Thyroid gland (tissue), 4 donors: ENCODE measurements at regions not wholly inside any gene's neighbourhood (a gene's known extent, or its start where the extent isn't known, plus 50 kb on each side); places are given as distances from the start of the nearest gene placed in this dataset.

Source experiments
- DNase-seq, 2 donors: peaks; one replicate each; pipeline ENCODE4 v3.0.0-alpha.2; 2019
- H3K27ac ChIP-seq, 3 donors: fragments of 200-600 bp; sonication (generic); 1 replicate in 2 of 3; 2 replicates in 1 of 3; pipeline ENCODE4 v1.5.1; 2016 to 2019; ENCODE audit warnings: mild to moderate bottlenecking in 1 of 3, moderate library complexity in 1 of 3
- H3K27me3 ChIP-seq: fragments of 200-600 bp; sonication (generic); one replicate; pipeline ENCODE4 v1.5.1; 2019
- H3K36me3 ChIP-seq, 2 donors: fragments of 200-600 bp; sonication (generic); one replicate each; pipeline ENCODE4 v1.5.1; 2016 to 2019
- H3K4me1 ChIP-seq, 2 donors: fragments of 200-600 bp; sonication (generic); one replicate each; pipeline ENCODE4 v1.5.1; 2017 to 2019
- H3K4me3 ChIP-seq, 3 donors: fragments of 200-600 bp; sonication (generic); replicated peaks in 1 of 3; 1 replicate in 2 of 3; 2 replicates in 1 of 3; pipeline ENCODE4 v1.5.1; 2016; ENCODE audit warnings: mild to moderate bottlenecking in 1 of 3
- H3K9me3 ChIP-seq: fragments of 200-600 bp; sonication (generic); one replicate; pipeline ENCODE4 v1.5.1; 2017
- POLR2A ChIP-seq, 2 donors: fragments of 450-650 bp; IDR thresholded peaks; one replicate each; pipeline ENCODE4 v1.6.1; 2017; ENCODE audit warnings: antibody characterized with exemption in 2 of 2, mild to moderate bottlenecking in 2 of 2, moderate library complexity in 1 of 2
- WGBS, 2 donors: methylation state at CpG; one replicate each; pipeline ENCODE4 v1.1.5; 2017; 5-methylcytosine and 5-hydroxymethylcytosine counted together
- intact Hi-C: fragments of 100-400 bp; cut with DNase I; formaldehyde crosslinking; loops from one replicate; pipeline ENCODE4 v1.15.1; 2023
- TF ChIP-seq, protein P1 (sequence below), 6 experiments: fragments of 200-600 bp in 3 of 6; fragments of 450-650 bp in 3 of 6; sonication (generic) in 3 of 6; IDR thresholded peaks; one replicate each; pipeline ENCODE4 v1.5.1; 2016 to 2019; ENCODE audit warnings: antibody characterized with exemption in 6 of 6, mild to moderate bottlenecking in 2 of 6, inconsistent platforms in 1 of 6, moderate library complexity in 1 of 6

DNA sequence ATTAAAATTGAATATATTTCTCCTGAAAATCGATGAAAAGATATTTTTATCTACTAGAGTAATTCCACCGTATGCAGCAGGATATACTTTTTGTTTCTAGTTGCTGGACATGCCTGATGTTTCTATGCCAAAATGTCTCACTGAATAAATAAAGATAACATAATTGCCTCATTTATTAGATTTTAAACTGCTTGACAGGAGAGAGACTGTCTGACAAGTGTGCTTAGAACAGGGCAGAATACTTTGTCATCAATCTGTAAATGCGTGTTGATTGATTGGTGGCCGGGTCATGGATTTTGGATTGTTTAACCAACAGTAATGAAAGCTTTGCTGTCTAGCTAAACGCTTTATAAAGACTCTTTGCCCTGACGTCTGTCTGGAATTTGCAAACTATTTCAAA, 339.0 kb downstream of the CHRM3 start:
- Histone ChIP-seq H3K4me1 (no peaks in the 10 kb centered on the region), H3K4me3 (no peak overlapping the region), H3K9me3 (no peaks in the 10 kb centered on the region), H3K27ac (no peak overlapping the region), H3K36me3 (no peaks in the 10 kb centered on the region), H3K27me3 (no peaks in the 10 kb centered on the region)
- 53 to 64% methylated on average over 6 of the region's 6 CpGs for WGBS, 2 donors
- no peak for DNase-seq
- intact Hi-C loops = no loop called here
- TF ChIP-seq, protein P1, sequence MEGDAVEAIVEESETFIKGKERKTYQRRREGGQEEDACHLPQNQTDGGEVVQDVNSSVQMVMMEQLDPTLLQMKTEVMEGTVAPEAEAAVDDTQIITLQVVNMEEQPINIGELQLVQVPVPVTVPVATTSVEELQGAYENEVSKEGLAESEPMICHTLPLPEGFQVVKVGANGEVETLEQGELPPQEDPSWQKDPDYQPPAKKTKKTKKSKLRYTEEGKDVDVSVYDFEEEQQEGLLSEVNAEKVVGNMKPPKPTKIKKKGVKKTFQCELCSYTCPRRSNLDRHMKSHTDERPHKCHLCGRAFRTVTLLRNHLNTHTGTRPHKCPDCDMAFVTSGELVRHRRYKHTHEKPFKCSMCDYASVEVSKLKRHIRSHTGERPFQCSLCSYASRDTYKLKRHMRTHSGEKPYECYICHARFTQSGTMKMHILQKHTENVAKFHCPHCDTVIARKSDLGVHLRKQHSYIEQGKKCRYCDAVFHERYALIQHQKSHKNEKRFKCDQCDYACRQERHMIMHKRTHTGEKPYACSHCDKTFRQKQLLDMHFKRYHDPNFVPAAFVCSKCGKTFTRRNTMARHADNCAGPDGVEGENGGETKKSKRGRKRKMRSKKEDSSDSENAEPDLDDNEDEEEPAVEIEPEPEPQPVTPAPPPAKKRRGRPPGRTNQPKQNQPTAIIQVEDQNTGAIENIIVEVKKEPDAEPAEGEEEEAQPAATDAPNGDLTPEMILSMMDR (IDR thresholded peaks at IDR 0.05) = no peak
- no peak for TF ChIP-seq POLR2A (IDR thresholded peaks at IDR 0.05)

DNA sequence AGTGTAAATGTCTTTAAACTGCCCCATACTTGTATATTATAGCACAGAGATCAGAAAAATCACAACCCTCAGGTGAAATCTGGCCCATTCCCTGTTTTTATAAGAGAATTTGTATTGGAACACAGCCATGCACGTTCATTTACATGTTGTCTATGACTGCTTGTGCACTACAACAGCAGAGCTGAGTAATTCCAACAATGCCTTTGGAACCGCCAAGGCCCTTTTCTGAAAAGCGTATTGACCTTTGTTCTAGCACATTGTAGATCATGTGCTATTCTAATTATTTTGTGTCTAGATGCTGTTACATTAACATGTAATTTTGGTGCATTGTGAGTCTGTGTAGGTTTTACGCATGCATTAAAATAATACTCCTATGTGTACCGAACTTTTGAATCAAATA, 339.6 kb downstream of the CHRM3 start:
- H3K4me3 ChIP-seq = no peak overlapping the region
- no peaks in the 10 kb centered on the region for H3K36me3 ChIP-seq
- H3K27me3 ChIP-seq = no peaks in the 10 kb centered on the region
- TF ChIP-seq POLR2A (IDR thresholded peaks at IDR 0.05) = no peak
- TF ChIP-seq, protein P1 (IDR thresholded peaks at IDR 0.05) = no peak
- H3K4me1 ChIP-seq = no peaks in the 10 kb centered on the region
- WGBS, 2 donors = 70% methylated on average over 5 of the region's 5 CpGs
- H3K9me3 ChIP-seq = no peaks in the 10 kb centered on the region
- intact Hi-C loops = no loop called here
- DNase-seq = no peak
- no peak overlapping the region for H3K27ac ChIP-seq

DNA sequence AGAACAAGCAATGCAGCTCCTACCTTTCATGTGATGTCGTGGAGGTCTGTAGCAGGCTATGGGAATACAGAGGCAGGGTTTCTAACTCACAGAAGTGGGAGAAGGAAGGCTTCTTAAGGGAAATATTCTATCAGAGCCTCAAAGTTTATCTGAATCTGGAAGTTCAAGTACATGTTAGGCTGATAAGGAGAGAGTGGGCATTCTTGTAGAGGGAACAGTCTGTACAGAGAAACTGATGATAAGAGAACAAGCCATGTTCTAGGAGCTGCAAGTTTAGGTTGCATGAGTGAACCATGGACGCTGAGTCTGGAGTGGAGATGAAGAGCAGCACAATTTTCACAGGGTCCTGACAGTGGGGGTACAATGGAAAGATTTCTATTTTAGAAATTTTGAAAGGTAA, 344.0 kb downstream of the CHRM3 start:
- Histone ChIP-seq H3K4me3 (no peak overlapping the region), H3K27ac (no peak overlapping the region), H3K36me3 (no peaks in the 10 kb centered on the region), H3K4me1 (no peaks in the 10 kb centered on the region), H3K27me3 (no peaks in the 10 kb centered on the region), H3K9me3 (no peaks in the 10 kb centered on the region)
- intact Hi-C loops = no loop called here
- 89% methylated on average over 2 of the region's 2 CpGs for WGBS, 2 donors
- TF ChIP-seq POLR2A (IDR thresholded peaks at IDR 0.05) = no peak
- TF ChIP-seq, protein P1 (IDR thresholded peaks at IDR 0.05) = no peak
- no peak for DNase-seq

DNA sequence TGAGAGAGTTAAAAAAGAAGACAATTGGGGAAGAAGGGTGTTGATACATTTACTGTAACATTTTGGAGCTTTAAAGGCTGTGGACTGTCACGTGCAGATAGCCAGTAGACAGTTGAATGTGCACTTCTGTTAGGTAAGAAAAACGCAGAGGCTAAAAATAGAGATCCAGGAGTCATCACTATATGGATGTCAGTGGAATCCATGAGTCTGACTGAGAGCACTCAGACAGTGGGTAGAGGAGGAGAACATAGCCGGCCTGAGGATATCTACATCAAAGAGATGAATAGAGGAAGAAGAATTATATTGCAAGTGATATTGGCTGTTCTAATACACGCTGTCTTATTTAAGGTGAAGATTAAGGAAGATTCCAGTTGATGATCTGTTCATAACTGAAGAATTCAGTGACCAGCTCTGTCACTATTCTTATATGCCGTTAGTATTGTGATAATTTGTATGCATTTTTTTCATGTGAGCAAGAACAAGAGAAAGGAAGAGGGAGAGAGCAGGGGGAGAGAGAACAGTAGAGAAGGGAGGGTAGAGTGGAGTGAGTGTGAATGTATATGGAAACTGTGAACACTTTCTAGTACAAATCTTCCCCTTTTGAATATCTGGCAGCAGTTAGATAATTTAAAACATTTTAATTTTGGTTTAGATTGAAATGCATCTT, 344.8 kb downstream of the CHRM3 start:
- H3K4me1 ChIP-seq = no peaks in the 10 kb centered on the region
- TF ChIP-seq POLR2A (IDR thresholded peaks at IDR 0.05) = no peak
- TF ChIP-seq, protein P1 (IDR thresholded peaks at IDR 0.05) = no peak
- no peak overlapping the region for H3K4me3 ChIP-seq
- WGBS, 2 donors = 80 to 88% methylated on average over 5 of the region's 5 CpGs
- no peak for DNase-seq
- H3K36me3 ChIP-seq = no peaks in the 10 kb centered on the region
- no peak overlapping the region for H3K27ac ChIP-seq
- no peaks in the 10 kb centered on the region for H3K9me3 ChIP-seq
- intact Hi-C loops = no loop called here
- H3K27me3 ChIP-seq = no peaks in the 10 kb centered on the region

DNA sequence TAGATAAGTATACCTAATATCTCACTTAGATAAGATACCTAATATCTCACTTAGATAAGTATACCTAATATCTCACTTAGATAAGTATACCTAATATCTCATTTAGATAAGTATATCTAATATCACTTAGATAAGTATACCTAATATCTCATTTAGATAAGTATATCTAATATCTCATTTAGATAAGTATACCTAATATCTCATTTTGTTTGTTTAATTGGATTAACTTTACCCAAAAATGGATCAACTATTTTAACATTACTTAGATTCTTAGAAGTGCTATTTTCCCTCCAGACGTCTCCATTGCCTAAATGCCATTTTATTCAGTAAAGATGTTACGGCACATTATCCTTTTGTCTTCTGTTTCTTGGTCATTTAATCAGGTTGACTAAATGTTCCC, 346.4 kb downstream of the CHRM3 start:
- intact Hi-C loops = no loop called here
- H3K4me1 ChIP-seq = no peaks in the 10 kb centered on the region
- no peak overlapping the region for H3K4me3 ChIP-seq
- no peaks in the 10 kb centered on the region for H3K36me3 ChIP-seq
- H3K27me3 ChIP-seq = no peaks in the 10 kb centered on the region
- DNase-seq = no peak
- H3K27ac ChIP-seq = no peak overlapping the region
- no peaks in the 10 kb centered on the region for H3K9me3 ChIP-seq
- TF ChIP-seq POLR2A (IDR thresholded peaks at IDR 0.05) = no peak
- TF ChIP-seq, protein P1 (IDR thresholded peaks at IDR 0.05) = no peak
- WGBS, 2 donors = 95 to 98% methylated on average over 2 of the region's 2 CpGs
